Lower leg skin (tissue), 4 donors: ENCODE measurements at regions not wholly inside any gene's neighbourhood (a gene's known extent, or its start where the extent isn't known, plus 50 kb on each side); places are given as distances from the start of the nearest gene placed in this dataset.

ENCODE experiments used
- DNase-seq, 2 donors: peaks; one replicate each; pipeline ENCODE4 v3.0.0-alpha.2; 2019; ENCODE audit warnings: low spot score in 2 of 2
- H3K4me3 ChIP-seq: fragments of 200-600 bp; sonication (generic); 2 replicates; pipeline ENCODE4 v1.5.1; 2017; ENCODE audit warnings: mild to moderate bottlenecking, low read depth; ENCODE audit not compliant: poor library complexity, severe bottlenecking
- CTCF ChIP-seq, 3 donors: fragments of 450-650 bp; IDR thresholded peaks; one replicate each; pipeline ENCODE4 v1.5.1; 2016; ENCODE audit warnings: antibody characterized with exemption in 3 of 3, mild to moderate bottlenecking in 3 of 3, moderate library complexity in 2 of 3
- POLR2A ChIP-seq, 2 donors: fragments of 450-650 bp; IDR thresholded peaks; one replicate each; pipeline ENCODE4 v1.6.1; 2016 to 2017; ENCODE audit warnings: antibody characterized with exemption in 2 of 2, mild to moderate bottlenecking in 1 of 2, moderate library complexity in 1 of 2
- WGBS, 2 donors: methylation state at CpG; one replicate each; pipeline ENCODE4 v1.1.5; 2018; 5-methylcytosine and 5-hydroxymethylcytosine counted together
- intact Hi-C: fragments of 100-400 bp; cut with DNase I; formaldehyde crosslinking; loops from one replicate; pipeline ENCODE4 v1.15.0; 2023; ENCODE audit warnings: low total_unique reads

- intact Hi-C loops: no loop called here
- DNase-seq: no peak
- TF ChIP-seq CTCF (IDR thresholded peaks at IDR 0.05) (no peak), POLR2A (IDR thresholded peaks at IDR 0.05) (no peak)
- no peak overlapping the region for H3K4me3 ChIP-seq
Observed at GRCh38 chr12:107248187-107248586, 154.8 kb upstream of the CRY1 start.

GRCh38 chr12:107251288-107251687, 157.9 kb upstream of the CRY1 start:
- 79 to 86% methylated on average over 6 of the region's 6 CpGs for WGBS, 2 donors
- H3K4me3 ChIP-seq: no peak overlapping the region
- no peak for DNase-seq
- intact Hi-C loops: no loop called here
- TF ChIP-seq POLR2A (IDR thresholded peaks at IDR 0.05) (no peak), CTCF (IDR thresholded peaks at IDR 0.05) (no peak)

GRCh38 chr12:107253361-107253760, 160.0 kb upstream of the CRY1 start:
- 100% methylated on average over 1 of the region's 1 CpG for WGBS, 2 donors

GRCh38 chr12:107254258-107254856, 161.0 kb upstream of the CRY1 start:
- no peak for DNase-seq
- TF ChIP-seq POLR2A (IDR thresholded peaks at IDR 0.05) (no peak), CTCF (IDR thresholded peaks at IDR 0.05) (no peak)
- H3K4me3 ChIP-seq: no peak overlapping the region
- intact Hi-C loops: no loop called here
- 79 to 80% methylated on average over 5 of the region's 5 CpGs for WGBS, 2 donors

More at GRCh38 chr12:107253361-107253760, 160.0 kb upstream of the CRY1 start:
- no peak overlapping the region for H3K4me3 ChIP-seq
- DNase-seq: no peak
- no peak for TF ChIP-seq POLR2A (IDR thresholded peaks at IDR 0.05)
- TF ChIP-seq CTCF (IDR thresholded peaks at IDR 0.05): no peak
- intact Hi-C loops: no loop called here

GRCh38 chr12:107258780-107259179, 165.4 kb upstream of the CRY1 start:
- intact Hi-C loops: no loop called here
- no peak overlapping the region for H3K4me3 ChIP-seq
- WGBS, 2 donors: 82 to 87% methylated on average over 3 of the region's 3 CpGs
- no peak for DNase-seq
- TF ChIP-seq POLR2A (IDR thresholded peaks at IDR 0.05): no peak
- TF ChIP-seq CTCF (IDR thresholded peaks at IDR 0.05): no peak

GRCh38 chr12:107263980-107264379, 170.6 kb upstream of the CRY1 start:
- DNase-seq: no peak
- H3K4me3 ChIP-seq: no peak overlapping the region
- TF ChIP-seq CTCF (IDR thresholded peaks at IDR 0.05) (no peak), POLR2A (IDR thresholded peaks at IDR 0.05) (no peak)
- intact Hi-C loops: no loop called here
